ENCODE measurements at regions not wholly inside any gene's neighbourhood (a gene's known extent, or its start where the extent isn't known, plus 50 kb on each side); places are given as distances from the start of the nearest gene placed in this dataset.

GRCh38 chr12:90064852-90065801 is 356.5 kb upstream of the ATP2B1 start:
- TF ChIP-seq POLR2A (IDR thresholded peaks at IDR 0.05) (no peak), CTCF (IDR thresholded peaks at IDR 0.05) (no peak)
